NT2/D1 (cell line): ENCODE measurements at regions not wholly inside any gene's neighbourhood (a gene's known extent, or its start where the extent isn't known, plus 50 kb on each side); places are given as distances from the start of the nearest gene placed in this dataset.

Experiments
- YY1 ChIP-seq: IDR thresholded peaks from 2 replicates; pipeline ENCODE4 v1.6.1; 2011; ENCODE audit not compliant: insufficient read length, insufficient read depth
- ZNF274 ChIP-seq: IDR thresholded peaks from 2 replicates; pipeline ENCODE4 v1.6.1; 2011; ENCODE audit warnings: mild to moderate bottlenecking, low read depth, low read length

- no peak for TF ChIP-seq ZNF274
- TF ChIP-seq YY1: no peak
These were observed 123.1 kb upstream of the MAF start for GRCh38 chr16:79723583-79724168.
